Breast epithelium (tissue), 3 donors: ENCODE measurements at regions not wholly inside any gene's neighbourhood (a gene's known extent, or its start where the extent isn't known, plus 50 kb on each side); places are given as distances from the start of the nearest gene placed in this dataset.

Experiments
- CTCF ChIP-seq, 3 donors: fragments of 450-650 bp; IDR thresholded peaks; one replicate each; pipeline ENCODE4 v1.5.1; 2016 to 2017; ENCODE audit warnings: antibody characterized with exemption in 3 of 3, mild to moderate bottlenecking in 3 of 3, moderate library complexity in 3 of 3
- POLR2A ChIP-seq: fragments of 450-650 bp; IDR thresholded peaks from one replicate; pipeline ENCODE4 v1.6.1; 2016; ENCODE audit warnings: antibody characterized with exemption, mild to moderate bottlenecking, moderate library complexity

- TF ChIP-seq CTCF (IDR thresholded peaks at IDR 0.05) (no peak), POLR2A (no peak)
Observed at GRCh38 chrX:68892651-68893050, 63.8 kb downstream of the EFNB1 start.
